ENCODE measurements at regions not wholly inside any gene's neighbourhood (a gene's known extent, or its start where the extent isn't known, plus 50 kb on each side); places are given as distances from the start of the nearest gene placed in this dataset.

- no peak for TF ChIP-seq CTCF (IDR thresholded peaks at IDR 0.05)
- TF ChIP-seq POLR2A (IDR thresholded peaks at IDR 0.05) = no peak
- TF ChIP-seq EP300 (IDR thresholded peaks at IDR 0.05) = no peak
These were observed 91.4 kb downstream of the THBS2 start for GRCh38 chr6:169162249-169162648.

All from tibial nerve (tissue), 4 donors.